GM12874 (cell line): ENCODE measurements at regions not wholly inside any gene's neighbourhood (a gene's known extent, or its start where the extent isn't known, plus 50 kb on each side); places are given as distances from the start of the nearest gene placed in this dataset.

ENCODE experiments used
- TF ChIP-seq, protein P1 (sequence below): IDR thresholded peaks from 2 replicates; pipeline ENCODE4 v1.5.1; 2011; ENCODE audit warnings: low read depth, mild to moderate bottlenecking, control low read depth, low read length, moderate library complexity; ENCODE audit not compliant: insufficient read depth

DNA sequence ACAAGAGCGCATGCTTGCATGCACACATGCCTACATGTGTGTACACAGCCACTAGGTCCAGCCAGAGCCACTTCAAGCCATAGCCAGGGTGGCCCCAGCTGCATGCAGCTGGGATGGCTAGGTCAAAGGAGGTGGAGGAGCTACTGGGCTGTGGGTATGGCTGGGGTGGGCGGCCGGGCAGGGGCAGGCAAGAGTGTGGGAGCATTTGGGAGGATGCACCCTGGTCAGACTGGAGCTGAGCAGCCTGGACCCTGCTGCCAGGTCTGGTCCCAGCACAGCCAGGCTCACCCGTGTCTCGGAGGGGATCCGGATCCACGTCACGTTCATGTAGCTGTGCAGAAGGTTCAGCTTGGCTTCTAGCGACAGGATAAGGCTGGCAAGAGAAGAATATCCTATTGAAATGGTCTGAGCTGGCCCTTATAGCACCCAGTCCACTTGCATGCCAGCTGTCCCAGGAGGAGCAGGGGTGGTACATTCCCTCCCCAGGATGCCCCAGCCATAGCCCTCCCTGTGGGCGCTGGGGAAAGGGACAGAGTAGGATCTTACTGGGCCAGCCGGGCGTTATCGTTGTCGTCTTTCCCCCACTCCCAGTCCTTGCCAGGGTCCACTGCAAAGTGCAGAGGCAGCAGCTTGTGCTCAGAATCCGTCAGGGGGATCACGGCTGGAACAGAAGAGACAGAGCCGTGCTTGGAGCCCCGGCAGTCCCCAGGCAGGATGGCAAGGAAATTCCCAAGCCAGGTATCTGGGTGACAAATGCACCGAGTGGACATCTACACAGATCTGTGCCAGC is 160.5 kb downstream of the KLF13 start:
- TF ChIP-seq, protein P1, sequence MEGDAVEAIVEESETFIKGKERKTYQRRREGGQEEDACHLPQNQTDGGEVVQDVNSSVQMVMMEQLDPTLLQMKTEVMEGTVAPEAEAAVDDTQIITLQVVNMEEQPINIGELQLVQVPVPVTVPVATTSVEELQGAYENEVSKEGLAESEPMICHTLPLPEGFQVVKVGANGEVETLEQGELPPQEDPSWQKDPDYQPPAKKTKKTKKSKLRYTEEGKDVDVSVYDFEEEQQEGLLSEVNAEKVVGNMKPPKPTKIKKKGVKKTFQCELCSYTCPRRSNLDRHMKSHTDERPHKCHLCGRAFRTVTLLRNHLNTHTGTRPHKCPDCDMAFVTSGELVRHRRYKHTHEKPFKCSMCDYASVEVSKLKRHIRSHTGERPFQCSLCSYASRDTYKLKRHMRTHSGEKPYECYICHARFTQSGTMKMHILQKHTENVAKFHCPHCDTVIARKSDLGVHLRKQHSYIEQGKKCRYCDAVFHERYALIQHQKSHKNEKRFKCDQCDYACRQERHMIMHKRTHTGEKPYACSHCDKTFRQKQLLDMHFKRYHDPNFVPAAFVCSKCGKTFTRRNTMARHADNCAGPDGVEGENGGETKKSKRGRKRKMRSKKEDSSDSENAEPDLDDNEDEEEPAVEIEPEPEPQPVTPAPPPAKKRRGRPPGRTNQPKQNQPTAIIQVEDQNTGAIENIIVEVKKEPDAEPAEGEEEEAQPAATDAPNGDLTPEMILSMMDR: no peak

- TF ChIP-seq, protein P1: peak; percentile 42
Observed at GRCh38 chr15:31487811-31488436, 161.3 kb downstream of the KLF13 start.

DNA sequence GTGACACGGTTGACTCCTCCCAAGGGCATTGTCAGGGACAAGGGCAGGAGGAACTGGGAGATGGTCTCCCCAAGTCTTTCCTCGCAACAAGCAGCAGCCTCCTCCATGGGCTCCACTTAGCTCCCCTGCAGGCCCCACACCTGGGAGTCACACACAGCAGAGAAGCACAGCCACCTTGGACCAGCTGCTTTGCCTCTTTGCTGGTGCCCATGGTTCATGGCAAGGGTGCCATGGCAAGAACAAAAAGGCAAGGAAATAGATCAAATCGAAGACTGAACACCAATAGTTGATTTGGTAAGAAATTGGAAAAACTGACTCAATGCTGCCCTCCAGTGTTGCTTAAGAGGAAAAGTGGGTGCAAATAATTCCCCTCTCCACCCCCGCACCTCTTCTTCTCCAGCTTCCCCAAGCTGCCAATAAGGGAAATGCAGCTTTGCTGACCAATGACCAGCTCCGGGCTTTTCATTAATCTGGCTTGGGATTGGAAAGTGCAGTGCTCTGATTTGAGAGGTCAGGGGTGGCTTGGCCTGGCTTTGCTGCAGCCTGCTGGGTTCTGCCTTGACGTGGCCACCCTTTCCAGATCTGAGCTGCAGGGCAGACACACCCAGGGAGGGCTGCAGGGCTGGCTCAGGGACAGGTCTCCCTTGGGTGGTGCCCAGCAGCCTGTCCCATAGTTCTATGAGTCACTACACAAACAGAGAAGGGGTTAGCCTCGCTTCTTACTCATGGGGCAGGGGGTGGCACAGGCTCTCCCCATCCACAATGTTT is 162.0 kb downstream of the KLF13 start:
- TF ChIP-seq, protein P1: peak; percentile 73

DNA sequence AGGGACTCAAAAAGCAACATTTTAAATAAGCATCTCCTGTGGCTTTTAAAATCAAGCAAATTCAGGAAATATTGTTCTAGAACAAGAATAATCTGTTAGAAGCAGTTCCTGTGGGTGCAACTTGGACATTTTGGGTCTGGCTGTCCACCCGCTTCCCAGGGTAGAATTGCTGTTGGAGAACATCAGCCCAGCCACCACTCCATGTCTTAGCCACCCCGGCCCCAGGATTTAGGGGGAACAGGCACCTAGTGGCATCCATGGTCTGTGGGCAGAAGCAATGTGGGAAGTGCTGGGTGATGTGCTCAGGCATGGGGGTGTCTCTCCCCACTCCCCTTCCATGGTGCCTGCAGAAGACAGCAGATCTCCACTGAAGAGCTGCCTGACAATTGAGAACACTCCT is 162.6 kb downstream of the KLF13 start:
- TF ChIP-seq, protein P1: no peak

DNA sequence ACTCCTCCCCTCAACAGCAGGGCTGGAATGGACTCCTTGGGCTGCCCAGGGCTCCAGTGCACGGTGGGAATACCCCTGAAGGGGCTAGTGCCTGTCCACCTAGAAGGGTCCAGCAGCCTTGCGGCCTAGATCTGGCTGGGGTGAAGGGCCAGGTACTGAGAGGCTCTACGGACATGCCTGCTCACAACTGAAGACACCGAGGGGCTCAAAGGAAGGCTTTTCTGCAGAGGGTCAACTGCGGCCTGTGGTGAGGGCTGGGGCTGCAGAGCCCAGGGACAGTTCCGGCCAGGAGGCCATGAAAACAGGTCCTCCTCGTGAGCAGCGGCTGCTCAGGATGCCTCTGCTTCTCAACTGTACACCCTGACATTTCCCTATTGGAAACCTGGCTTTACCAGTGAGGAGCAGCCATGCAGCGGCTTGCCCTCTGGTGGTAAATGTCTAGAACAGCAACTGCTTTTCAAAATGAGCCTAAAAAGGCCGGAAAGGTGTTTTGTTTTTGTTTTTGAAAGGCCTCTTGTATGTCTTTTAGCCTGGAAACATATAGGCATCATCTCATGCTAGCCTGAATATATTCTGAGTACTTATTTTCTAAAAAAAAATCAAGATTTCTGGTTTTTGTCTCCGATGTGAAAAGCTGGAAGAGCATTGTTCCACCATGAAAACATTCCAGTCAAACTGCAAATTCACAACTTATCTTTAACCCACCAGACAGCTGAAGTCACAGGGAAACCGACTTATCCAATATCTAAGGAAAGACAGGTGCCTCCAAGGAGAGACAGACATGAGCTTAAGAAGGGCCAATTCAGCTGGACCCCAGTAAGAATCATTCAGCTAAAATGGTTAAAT is 163.4 kb downstream of the KLF13 start:
- TF ChIP-seq, protein P1: peak; percentile 73

DNA sequence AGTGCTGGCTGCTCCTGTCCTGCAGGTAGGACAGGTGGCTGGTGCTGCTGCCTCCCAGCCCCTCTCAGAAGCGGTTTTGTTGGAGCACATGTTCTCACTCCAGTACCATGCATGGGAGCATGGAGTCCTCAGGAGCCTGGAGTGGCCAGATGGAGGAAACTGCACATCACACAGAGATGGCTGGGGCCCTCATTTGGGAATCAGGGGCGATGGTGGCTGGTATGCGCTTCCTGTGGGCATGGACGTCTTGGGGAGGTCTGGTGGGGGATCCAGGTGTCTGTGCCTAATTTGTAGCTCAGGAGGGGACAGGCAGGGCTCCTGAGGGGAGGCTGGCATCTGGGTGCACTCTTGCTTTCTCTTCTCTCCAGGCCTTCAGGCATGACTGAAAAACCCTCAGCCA is 168.2 kb downstream of the KLF13 start:
- TF ChIP-seq, protein P1: no peak
